OCI-LY7 (cell line): ENCODE measurements at regions not wholly inside any gene's neighbourhood (a gene's known extent, or its start where the extent isn't known, plus 50 kb on each side); places are given as distances from the start of the nearest gene placed in this dataset.

Experiments used
- BruUV-seq: library from RNA; stranded (reverse); fragments of 400-500 nt; replicated peaks from 2 replicates; lab custom pipeline; 2021; lab: Mats Ljungman, UMichigan
- CTCF ChIA-PET: fragments of 300-600 bp; sonication (Branson Sonifier 250); formaldehyde crosslinking; loops from one replicate; lab custom pipeline; 2022; ENCODE audit warnings: antibody characterized with exemption; ENCODE audit not compliant: unreplicated experiment; lab: Charles Lee
- POLR2A ChIA-PET: fragments of 300-600 bp; sonication (Branson Sonifier 250); formaldehyde crosslinking; loops from one replicate; lab custom pipeline; 2022; ENCODE audit warnings: antibody characterized with exemption; lab: Charles Lee
- DNase-seq: peaks from one replicate; pipeline ENCODE4 v3.0.0-alpha.2; 2015; ENCODE audit warnings: low spot score
- H2AFZ ChIP-seq: fragments of 200-600 bp; sonication (generic), shearing (Covaris generic); 2 replicates; pipeline ENCODE4 v1.6.1; 2014; ENCODE audit warnings: mild to moderate bottlenecking, antibody characterized with exemption, low read length, moderate library complexity
- H3K27ac ChIP-seq: fragments of 200-600 bp; sonication (generic); 2 replicates; pipeline ENCODE4 v1.5.1; 2014; ENCODE audit warnings: mixed run types, low read depth, mild to moderate bottlenecking, moderate library complexity, low read length, inconsistent platforms; ENCODE audit not compliant: poor library complexity, severe bottlenecking
- H3K36me3 ChIP-seq: fragments of 200-600 bp; sonication (generic); 2 replicates; pipeline ENCODE4 v1.6.1; 2014; ENCODE audit warnings: mild to moderate bottlenecking, antibody characterized with exemption, low read length, moderate library complexity, mixed read lengths; ENCODE audit not compliant: insufficient read depth
- H3K4me1 ChIP-seq: fragments of 200-600 bp; sonication (generic); 2 replicates; pipeline ENCODE4 v1.5.1; 2014; ENCODE audit warnings: mild to moderate bottlenecking, low read length; ENCODE audit not compliant: insufficient read depth, poor library complexity, severe bottlenecking
- H3K4me2 ChIP-seq: fragments of 200-600 bp; sonication (generic); 2 replicates; pipeline ENCODE4 v1.6.1; 2014; ENCODE audit warnings: mild to moderate bottlenecking, low read length
- H3K4me3 ChIP-seq: fragments of 200-600 bp; sonication (generic); 2 replicates; pipeline ENCODE4 v1.5.1; 2014; ENCODE audit warnings: mild to moderate bottlenecking, low read depth, low read length; ENCODE audit not compliant: poor library complexity, severe bottlenecking
- H3K79me2 ChIP-seq: fragments of 200-600 bp; sonication (generic); 2 replicates; pipeline ENCODE4 v1.6.1; 2016; ENCODE audit warnings: low read depth, mild to moderate bottlenecking, low read length, moderate library complexity, mixed read lengths; ENCODE audit not compliant: insufficient read depth
- H3K9me2 ChIP-seq: fragments of 200-600 bp; sonication (generic); 2 replicates; pipeline ENCODE4 v1.6.1; 2016; ENCODE audit warnings: mild to moderate bottlenecking, low read length, mixed read lengths; ENCODE audit not compliant: insufficient read depth
- H3K9me3 ChIP-seq: fragments of 200-600 bp; sonication (generic); 2 replicates; pipeline ENCODE4 v1.6.1; 2014; ENCODE audit warnings: mild to moderate bottlenecking, mixed run types, low read length, mixed read lengths
- H4K20me1 ChIP-seq: fragments of 200-600 bp; sonication (generic); 2 replicates; pipeline ENCODE4 v1.6.1; 2014; ENCODE audit warnings: mild to moderate bottlenecking, antibody characterized with exemption, low read length, moderate library complexity, mixed read lengths; ENCODE audit not compliant: insufficient read depth
- EZH2phosphoT487 ChIP-seq: fragments of 200-600 bp; sonication (generic); IDR thresholded peaks from 2 replicates; pipeline ENCODE4 v1.6.1; 2018; ENCODE audit warnings: low read depth, borderline replicate concordance, mild to moderate bottlenecking, mixed run types, antibody characterized with exemption, low read length, moderate library complexity, mixed read lengths
- intact Hi-C: fragments of 100-400 bp; cut with micrococcal nuclease; formaldehyde crosslinking; loops from one replicate; pipeline ENCODE4 v1.10.0; 2022; ENCODE audit not compliant: unreplicated experiment
- TF ChIP-seq, protein P1 (sequence below): fragments of 200-600 bp; sonication (generic); conservative IDR thresholded peaks from 2 replicates; pipeline ENCODE4 v1.5.1; 2014; ENCODE audit warnings: mild to moderate bottlenecking, antibody characterized with exemption, low read length, moderate library complexity, mixed read lengths

DNA sequence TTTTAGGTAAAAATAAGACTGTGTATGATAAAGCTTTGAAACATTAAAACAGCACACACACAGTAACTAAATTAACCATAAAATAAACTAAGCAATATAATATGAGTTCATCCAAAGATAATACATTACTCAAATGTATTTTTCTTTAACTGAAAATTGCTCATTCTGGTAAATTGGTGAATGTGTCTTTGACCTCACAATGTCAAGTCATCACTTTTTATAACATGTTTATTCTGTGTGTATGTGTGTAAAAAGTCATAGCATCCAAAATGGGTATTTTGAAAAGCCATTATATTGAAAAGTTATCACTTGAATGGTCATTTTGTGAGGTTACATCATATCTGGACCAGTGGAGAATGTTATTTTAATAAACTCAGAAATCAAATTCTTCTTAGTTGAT lies 724.6 kb downstream of the ADGRL2 start:
- intact Hi-C loops: no loop called here
- H4K20me1 ChIP-seq: no peaks in the 10 kb centered on the region
- ChIA-PET CTCF (no interaction called here), POLR2A (no interaction called here)
- H3K9me3 ChIP-seq: no peaks in the 10 kb centered on the region
- no TSS peak for BruUV-seq
- H3K9me2 ChIP-seq: no peaks in the 10 kb centered on the region
- H3K4me2 ChIP-seq: no peak overlapping the region
- no peak for TF ChIP-seq EZH2phosphoT487
- TF ChIP-seq, protein P1, sequence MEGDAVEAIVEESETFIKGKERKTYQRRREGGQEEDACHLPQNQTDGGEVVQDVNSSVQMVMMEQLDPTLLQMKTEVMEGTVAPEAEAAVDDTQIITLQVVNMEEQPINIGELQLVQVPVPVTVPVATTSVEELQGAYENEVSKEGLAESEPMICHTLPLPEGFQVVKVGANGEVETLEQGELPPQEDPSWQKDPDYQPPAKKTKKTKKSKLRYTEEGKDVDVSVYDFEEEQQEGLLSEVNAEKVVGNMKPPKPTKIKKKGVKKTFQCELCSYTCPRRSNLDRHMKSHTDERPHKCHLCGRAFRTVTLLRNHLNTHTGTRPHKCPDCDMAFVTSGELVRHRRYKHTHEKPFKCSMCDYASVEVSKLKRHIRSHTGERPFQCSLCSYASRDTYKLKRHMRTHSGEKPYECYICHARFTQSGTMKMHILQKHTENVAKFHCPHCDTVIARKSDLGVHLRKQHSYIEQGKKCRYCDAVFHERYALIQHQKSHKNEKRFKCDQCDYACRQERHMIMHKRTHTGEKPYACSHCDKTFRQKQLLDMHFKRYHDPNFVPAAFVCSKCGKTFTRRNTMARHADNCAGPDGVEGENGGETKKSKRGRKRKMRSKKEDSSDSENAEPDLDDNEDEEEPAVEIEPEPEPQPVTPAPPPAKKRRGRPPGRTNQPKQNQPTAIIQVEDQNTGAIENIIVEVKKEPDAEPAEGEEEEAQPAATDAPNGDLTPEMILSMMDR: no peak
- H2AFZ ChIP-seq: no peak overlapping the region
- H3K27ac ChIP-seq: no peak overlapping the region
- no peaks in the 10 kb centered on the region for H3K36me3 ChIP-seq
- no peak overlapping the region for H3K4me3 ChIP-seq
- H3K79me2 ChIP-seq: no peaks in the 10 kb centered on the region
- no peaks in the 10 kb centered on the region for H3K4me1 ChIP-seq
- DNase-seq: no peak

DNA sequence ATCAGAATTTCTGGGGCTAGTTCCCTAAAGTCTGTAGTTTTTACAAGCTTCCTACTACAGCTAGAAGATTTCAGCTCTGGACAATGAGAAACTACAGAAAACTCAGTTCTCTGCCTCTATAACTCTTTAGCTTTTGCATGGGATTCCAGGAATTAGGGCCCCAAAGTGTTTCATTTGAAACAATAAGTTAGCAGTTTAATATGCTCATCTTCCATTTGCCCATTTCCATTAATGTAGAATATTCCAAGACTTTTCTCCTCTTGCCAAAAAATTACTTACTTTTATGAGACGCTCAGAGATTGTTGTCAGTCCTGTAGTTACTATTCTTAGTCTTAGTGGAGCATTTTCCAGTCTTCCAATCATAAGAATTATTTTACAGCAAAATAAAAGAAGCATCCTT lies 719.9 kb downstream of the ADGRL2 start:
- H3K4me3 ChIP-seq: no peak overlapping the region
- no peaks in the 10 kb centered on the region for H3K4me1 ChIP-seq
- ChIA-PET POLR2A (no interaction called here), CTCF (no interaction called here)
- H4K20me1 ChIP-seq: no peaks in the 10 kb centered on the region
- DNase-seq: no peak
- no peaks in the 10 kb centered on the region for H3K36me3 ChIP-seq
- no peaks in the 10 kb centered on the region for H3K79me2 ChIP-seq
- no peaks in the 10 kb centered on the region for H3K9me2 ChIP-seq
- no TSS peak for BruUV-seq
- no peak overlapping the region for H3K4me2 ChIP-seq
- intact Hi-C loops: no loop called here
- no peaks in the 10 kb centered on the region for H3K9me3 ChIP-seq
- H3K27ac ChIP-seq: no peak overlapping the region
- TF ChIP-seq, protein P1: no peak
- TF ChIP-seq EZH2phosphoT487: no peak
- no peak overlapping the region for H2AFZ ChIP-seq

DNA sequence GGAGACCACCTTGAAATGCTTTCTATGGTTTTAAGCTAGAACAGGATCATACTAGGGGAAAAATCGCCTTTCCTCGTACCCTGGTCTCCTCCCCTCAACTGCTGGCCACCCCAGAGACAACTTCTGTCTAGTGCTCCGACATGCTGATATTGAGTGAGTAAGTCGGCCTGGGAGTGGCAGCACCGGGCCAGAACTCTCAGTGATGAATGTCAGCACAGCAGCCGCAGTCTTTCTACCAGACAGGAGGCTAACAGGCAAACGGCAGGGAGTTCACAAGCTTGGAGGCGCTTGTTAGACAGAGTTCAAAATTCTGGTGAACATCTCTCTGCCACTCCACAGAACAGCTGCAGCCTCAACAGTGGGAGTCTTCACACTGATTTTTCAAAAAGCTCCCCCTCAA lies 716.9 kb downstream of the ADGRL2 start:
- no TSS peak for BruUV-seq
- CTCF ChIA-PET: no interaction called here
- no peak overlapping the region for H3K27ac ChIP-seq

More for the DNA sequence above, 716.9 kb downstream of the ADGRL2 start:
- Histone ChIP-seq H3K4me2 (no peak overlapping the region), H4K20me1 (no peaks in the 10 kb centered on the region), H2AFZ (no peak overlapping the region), H3K4me3 (no peak overlapping the region), H3K79me2 (no peaks in the 10 kb centered on the region), H3K4me1 (no peaks in the 10 kb centered on the region), H3K9me2 (no peaks in the 10 kb centered on the region), H3K36me3 (no peaks in the 10 kb centered on the region), H3K9me3 (no peaks in the 10 kb centered on the region)
- TF ChIP-seq, protein P1: no peak
- TF ChIP-seq EZH2phosphoT487: no peak
- POLR2A ChIA-PET: no interaction called here
- intact Hi-C loops: no loop called here
- DNase-seq: no peak
